D341Med (cell line): ENCODE measurements at regions not wholly inside any gene's neighbourhood (a gene's known extent, or its start where the extent isn't known, plus 50 kb on each side); places are given as distances from the start of the nearest gene placed in this dataset.

Source experiments
- DNase-seq: peaks from one replicate; pipeline ENCODE4 v3.0.0; 2012; ENCODE audit warnings: low spot score

GRCh38 chr3:79872483-79872882 lies 104.7 kb upstream of the ROBO1 start:
- DNase-seq = no peak

DNA sequence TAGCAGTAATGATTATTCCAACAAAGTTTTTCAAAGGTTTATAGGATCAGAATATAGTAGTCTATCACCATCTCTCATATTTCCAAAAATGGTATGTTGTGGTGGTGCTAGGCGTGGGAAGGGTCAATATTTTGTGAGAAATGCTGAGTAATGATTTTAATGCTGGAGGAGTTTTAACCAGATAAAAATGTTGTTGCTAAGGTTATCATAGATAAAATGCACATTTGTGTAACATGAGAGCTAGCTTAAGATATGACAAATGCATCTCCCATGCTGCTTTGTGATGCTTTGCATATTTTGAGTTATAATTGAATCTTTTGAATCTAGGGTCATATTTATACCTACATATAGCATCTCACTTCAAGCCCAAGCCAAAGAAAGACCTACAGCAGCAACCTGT lies 103.9 kb upstream of the ROBO1 start:
- DNase-seq = no peak

GRCh38 chr3:79870313-79870620 lies 102.5 kb upstream of the ROBO1 start:
- no peak for DNase-seq

DNA sequence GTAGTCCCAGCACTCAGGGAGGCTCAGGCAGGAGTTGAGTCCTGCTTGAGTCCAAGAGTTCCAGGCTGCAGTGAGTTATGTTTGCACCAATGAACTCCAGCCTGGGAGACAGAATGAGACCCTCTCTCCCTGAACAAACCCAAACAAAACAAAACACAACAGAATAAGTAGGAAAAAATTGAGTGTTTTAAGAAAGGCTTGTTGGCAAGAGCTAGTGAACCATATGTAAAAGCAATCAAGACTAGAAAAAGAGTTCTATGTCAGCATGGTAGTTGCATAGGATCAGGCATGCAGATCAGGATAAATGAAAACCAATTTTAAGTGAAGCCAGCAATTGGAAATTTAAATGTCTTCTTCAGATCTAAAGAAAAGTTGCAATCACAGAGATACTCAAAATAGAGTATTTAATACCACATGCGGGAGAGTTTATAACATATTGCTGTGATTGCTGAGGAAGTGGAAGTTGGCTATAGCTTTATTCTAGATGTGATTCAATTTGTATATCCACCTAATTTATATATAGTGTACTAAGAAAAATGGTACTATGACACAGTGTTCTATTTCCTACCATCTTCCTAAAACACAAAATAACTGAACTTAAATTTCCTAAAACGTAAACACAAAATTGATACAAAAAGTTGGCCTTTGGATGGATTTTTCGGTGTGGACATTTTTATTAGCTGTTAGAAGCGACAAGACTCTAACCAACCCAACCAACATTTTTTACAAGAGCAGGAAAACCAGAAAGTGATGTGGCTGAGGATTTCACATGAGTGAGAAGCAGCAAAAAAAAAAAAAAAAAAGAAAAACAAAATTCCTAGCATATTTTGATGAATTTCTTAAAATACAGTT lies 101.9 kb upstream of the ROBO1 start:
- no peak for DNase-seq

DNA sequence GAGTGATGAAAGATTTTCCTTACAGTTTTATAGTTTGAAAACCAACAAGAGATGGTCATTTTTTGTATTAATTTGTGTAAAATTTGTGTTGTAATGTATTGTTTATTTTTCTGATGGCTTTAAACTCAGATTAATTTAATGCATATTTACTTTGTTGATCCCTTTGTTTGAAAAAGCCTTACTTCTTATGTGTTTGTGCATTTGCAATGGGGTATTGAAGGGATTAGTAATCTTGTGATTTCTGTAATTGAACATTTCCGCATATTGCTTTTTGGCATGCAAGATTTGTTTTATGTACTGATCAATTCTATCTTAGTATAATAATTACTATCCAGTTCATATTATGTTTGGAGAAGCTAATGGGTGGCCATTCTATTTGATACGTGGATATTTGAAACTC lies 98.4 kb upstream of the ROBO1 start:
- no peak for DNase-seq

DNA sequence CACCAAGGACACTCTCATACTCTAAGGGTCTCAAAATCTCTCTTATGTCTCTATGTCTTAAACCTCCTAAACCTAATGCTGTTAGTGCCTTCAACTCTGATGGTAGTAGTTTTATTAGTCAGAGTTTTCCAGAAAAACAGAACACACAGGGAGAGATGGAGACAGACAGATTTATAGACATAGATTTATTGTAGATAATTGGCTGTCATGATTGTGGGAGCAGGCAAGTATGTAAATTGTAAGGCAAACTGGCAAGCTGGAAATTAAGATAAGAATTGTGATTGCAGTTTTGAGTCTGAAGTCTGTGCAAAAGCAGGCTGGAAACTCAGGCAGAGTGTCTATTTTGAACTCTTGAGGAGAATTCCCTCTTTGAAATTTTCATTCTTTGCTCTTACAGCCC lies 96.3 kb upstream of the ROBO1 start:
- no peak for DNase-seq

GRCh38 chr3:79848876-79849275 lies 81.1 kb upstream of the ROBO1 start:
- DNase-seq = no peak

DNA sequence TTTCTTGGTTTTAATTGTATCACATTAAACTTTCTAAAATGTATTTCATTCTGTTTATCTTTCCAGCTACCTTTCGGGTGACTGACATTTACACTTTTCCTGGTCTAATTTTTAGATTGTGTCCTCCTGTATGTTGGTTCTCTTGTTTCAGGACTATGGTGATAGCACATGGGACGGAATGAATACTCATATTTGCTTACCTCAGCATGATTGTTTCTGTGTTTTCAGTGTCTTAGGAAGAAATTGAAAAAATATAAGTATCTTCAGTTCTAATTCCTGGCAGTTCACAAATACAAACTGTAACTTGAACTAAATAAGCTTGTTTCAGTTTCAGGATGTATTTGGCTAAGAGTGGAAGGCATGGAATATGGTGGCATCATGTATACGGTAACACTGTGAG lies 80.1 kb upstream of the ROBO1 start:
- DNase-seq = no peak

DNA sequence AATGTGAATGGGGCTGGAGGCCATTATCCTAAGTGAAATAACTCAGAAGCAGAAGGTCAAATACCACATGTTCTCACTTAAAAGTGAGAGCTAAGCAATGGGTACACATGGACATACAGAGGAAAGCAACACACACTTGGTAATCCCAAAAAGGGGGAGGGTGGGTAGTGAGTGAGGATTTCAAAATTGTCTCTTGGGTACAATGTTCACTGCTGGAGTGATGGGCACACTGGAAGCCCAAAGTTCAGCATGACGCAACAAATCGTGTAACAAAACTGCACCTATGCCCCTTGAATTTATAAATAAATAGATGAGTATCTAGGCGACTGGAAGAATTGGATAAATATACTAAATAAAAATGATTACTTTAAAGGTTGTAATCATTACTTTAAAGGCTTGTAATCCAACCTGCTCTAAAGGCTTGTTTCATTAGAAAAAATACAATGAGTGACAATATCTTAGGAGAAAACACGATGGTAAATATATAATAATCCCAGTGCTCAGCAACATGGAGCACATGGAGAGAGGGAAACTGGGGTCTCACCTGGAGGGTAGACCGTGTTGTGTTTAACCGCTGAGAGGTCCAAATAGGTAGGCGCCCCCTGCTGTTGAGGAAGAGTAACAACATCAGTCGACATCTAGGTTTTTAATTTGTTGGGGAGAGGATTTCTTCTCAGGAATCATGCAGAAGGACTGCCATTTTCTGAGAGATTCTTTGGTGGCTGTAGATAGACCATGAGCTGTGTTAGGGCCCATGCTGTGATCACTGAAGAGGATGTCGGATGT lies 78.5 kb upstream of the ROBO1 start:
- DNase-seq = no peak

GRCh38 chr3:79845546-79845945 lies 77.7 kb upstream of the ROBO1 start:
- DNase-seq = no peak

DNA sequence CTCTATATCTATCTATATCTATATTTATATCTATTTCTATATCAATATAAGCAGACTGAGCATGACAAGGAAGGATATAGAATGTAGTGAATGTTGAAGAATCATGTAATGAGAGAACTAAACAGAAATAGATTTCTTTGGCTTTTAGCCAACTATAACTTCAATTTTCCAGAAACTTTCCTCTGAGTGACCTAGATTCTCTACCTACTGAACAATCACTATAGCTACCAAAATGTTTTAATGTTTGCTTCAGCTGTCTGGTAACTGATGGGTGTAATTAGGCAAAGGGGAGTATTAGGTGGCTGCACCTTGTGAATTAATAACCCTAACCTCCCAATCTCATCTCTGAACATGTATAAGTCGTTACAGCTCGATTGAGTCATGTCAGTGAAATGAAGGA lies 76.4 kb upstream of the ROBO1 start:
- no peak for DNase-seq

- no peak for DNase-seq
Measured at GRCh38 chr3:79843180-79843579, 75.4 kb upstream of the ROBO1 start.

DNA sequence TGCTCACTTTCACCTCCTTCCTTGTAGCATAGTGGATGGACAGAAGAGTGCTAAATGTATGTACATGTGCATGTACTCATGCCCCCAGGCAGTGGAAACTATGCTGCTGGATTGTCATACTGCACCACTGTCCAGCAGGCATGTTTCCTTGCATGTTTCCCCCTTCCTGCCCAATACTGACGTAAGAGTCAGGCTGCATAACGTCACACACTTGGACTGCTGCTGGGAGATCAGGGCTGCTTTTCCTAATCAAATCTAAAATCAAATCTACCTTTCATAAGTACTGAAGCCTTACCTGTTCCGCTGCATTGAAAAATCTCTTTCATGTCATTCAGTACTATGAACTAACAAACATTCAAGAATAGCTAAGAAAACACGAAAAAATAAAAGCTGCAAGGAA lies 67.9 kb upstream of the ROBO1 start:
- DNase-seq = no peak

- DNase-seq = no peak
Measured at GRCh38 chr3:79824166-79824565, 56.4 kb upstream of the ROBO1 start.

DNA sequence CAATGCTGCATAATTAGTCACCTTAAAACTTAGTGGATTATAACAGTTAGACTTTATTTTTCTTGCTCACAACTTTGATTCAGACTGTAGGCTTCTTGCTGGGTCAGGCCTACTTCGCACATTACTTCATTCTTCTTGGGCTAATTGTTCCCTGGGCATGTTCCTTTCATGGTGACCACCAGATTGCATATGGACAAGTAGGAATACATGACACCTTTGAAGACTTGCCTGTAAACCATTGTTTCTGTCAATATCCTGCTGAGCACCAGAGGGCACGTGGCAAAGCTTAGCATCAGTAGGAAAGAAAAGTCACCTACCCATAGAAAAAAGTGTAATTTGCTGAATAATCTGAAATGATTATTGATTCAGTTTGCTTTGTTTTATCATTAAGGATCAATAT lies 54.3 kb upstream of the ROBO1 start:
- no peak for DNase-seq

DNA sequence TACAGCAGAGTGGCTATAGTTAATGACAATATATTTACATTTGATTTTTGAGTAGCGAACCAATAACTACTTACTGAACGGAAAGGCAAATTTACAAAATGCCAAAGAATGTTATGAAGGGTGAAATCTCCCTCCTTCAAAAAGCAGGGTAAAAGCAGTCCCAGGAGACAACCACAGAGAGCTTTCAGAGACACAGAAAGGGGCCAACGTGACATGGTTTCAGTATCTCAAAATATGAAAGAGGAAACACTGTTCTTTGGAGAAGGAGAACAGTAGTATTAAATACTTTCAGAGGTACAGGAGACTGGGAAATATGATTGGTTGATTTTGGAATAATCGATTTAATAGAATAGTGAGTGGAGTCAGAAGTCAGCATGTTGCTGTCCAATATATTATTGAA lies 52.3 kb upstream of the ROBO1 start:
- DNase-seq = no peak

DNA sequence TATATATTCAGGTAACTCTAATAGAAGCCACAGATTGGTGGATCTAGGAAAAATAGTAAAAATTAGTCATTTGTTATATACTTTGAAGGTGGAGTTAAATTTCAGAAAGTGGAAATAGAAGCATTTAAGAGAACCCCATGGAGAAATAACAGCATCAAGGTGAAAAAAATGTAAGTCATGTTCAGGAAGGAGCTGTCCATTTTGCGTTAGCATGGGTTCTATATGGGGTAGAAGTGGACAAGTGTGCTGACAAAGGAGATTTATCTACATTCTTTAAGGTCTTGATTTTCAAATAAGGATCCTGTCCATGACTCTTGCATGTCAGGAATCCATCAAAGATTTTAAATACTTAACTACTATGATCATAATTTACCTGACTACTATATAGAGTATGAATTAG lies 50.2 kb upstream of the ROBO1 start:
- no peak for DNase-seq
